ENCODE measurements at regions not wholly inside any gene's neighbourhood (a gene's known extent, or its start where the extent isn't known, plus 50 kb on each side); places are given as distances from the start of the nearest gene placed in this dataset.

- no peak for TF ChIP-seq POLR2AphosphoS5 (IDR thresholded peaks at IDR 0.05; ENCODE audit: low read depth, low read length)
- TF ChIP-seq POLR2A (IDR thresholded peaks at IDR 0.05; ENCODE audit: low read depth, low read length), result no peak
Observed at GRCh38 chr6:22471132-22471690, 98.2 kb upstream of the HDGFL1 start.

Measured in GM12892 (cell line).